ENCODE measurements at regions not wholly inside any gene's neighbourhood (a gene's known extent, or its start where the extent isn't known, plus 50 kb on each side); places are given as distances from the start of the nearest gene placed in this dataset.

DNA sequence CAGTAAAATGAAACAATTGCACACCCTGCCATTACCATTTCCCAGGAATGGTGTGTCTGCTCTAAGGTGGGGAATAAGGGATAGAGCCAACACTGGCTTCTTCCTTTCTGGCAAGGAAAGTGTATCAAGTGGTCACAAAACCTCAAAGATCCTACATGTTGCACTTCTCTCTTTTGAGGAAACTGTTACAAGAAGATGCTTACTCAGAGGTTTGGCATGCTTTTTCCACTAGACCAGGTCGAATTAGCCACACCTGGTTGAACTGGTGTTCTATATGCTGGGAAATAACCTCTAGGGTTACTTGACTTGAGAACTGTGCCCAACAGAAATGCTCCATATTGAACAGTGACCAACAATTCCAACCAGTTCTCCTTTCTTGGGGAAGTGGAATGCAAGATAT, 102.9 kb downstream of the LRRN1 start:
- TF ChIP-seq, protein P1, sequence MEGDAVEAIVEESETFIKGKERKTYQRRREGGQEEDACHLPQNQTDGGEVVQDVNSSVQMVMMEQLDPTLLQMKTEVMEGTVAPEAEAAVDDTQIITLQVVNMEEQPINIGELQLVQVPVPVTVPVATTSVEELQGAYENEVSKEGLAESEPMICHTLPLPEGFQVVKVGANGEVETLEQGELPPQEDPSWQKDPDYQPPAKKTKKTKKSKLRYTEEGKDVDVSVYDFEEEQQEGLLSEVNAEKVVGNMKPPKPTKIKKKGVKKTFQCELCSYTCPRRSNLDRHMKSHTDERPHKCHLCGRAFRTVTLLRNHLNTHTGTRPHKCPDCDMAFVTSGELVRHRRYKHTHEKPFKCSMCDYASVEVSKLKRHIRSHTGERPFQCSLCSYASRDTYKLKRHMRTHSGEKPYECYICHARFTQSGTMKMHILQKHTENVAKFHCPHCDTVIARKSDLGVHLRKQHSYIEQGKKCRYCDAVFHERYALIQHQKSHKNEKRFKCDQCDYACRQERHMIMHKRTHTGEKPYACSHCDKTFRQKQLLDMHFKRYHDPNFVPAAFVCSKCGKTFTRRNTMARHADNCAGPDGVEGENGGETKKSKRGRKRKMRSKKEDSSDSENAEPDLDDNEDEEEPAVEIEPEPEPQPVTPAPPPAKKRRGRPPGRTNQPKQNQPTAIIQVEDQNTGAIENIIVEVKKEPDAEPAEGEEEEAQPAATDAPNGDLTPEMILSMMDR (IDR thresholded peaks at IDR 0.05): no peak
- TF ChIP-seq POLR2A (IDR thresholded peaks at IDR 0.05): no peak
- TF ChIP-seq POLR2AphosphoS5 (IDR thresholded peaks at IDR 0.05): no peak
